ENCODE measurements at regions not wholly inside any gene's neighbourhood (a gene's known extent, or its start where the extent isn't known, plus 50 kb on each side); places are given as distances from the start of the nearest gene placed in this dataset.

- TF ChIP-seq, protein P1, sequence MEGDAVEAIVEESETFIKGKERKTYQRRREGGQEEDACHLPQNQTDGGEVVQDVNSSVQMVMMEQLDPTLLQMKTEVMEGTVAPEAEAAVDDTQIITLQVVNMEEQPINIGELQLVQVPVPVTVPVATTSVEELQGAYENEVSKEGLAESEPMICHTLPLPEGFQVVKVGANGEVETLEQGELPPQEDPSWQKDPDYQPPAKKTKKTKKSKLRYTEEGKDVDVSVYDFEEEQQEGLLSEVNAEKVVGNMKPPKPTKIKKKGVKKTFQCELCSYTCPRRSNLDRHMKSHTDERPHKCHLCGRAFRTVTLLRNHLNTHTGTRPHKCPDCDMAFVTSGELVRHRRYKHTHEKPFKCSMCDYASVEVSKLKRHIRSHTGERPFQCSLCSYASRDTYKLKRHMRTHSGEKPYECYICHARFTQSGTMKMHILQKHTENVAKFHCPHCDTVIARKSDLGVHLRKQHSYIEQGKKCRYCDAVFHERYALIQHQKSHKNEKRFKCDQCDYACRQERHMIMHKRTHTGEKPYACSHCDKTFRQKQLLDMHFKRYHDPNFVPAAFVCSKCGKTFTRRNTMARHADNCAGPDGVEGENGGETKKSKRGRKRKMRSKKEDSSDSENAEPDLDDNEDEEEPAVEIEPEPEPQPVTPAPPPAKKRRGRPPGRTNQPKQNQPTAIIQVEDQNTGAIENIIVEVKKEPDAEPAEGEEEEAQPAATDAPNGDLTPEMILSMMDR (IDR thresholded peaks at IDR 0.05; ENCODE audit: poor library complexity, severe bottlenecking) = no peak
- Histone ChIP-seq H3K9me3 (ENCODE audit: severe bottlenecking) (no peaks in the 10 kb centered on the region), H3K36me3 (ENCODE audit: low read depth) (no peaks in the 10 kb centered on the region), H3K4me1 (ENCODE audit: insufficient read depth, poor library complexity, severe bottlenecking) (no peaks in the 10 kb centered on the region), H3K27ac (ENCODE audit: poor library complexity, severe bottlenecking) (no peak overlapping the region), H3K4me3 (ENCODE audit: severe bottlenecking) (no peak overlapping the region), H3K27me3 (ENCODE audit: insufficient read depth, poor library complexity, severe bottlenecking) (no peaks in the 10 kb centered on the region)
- no peak for ATAC-seq (ENCODE audit: low read depth)
- no peak for DNase-seq (ENCODE audit: low spot score)
These were observed 161.8 kb upstream of the DTNA start for GRCh38 chr18:34548120-34548972.

DNA sequence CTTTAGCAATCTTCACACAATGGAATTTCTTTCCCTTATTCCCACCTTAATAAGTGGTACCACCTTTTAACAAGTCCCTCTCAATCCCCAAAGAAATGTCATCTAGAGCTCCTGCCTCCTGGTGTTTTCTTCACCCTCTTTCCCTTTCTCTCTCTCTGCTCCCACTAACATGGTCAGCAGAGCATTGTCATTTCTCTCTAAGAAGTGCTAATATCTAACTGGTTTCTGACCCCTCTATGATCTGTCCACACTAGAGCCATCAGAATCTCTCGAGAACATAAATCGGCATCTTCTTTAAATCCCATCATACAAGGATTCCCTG is 161.2 kb upstream of the DTNA start:
- DNase-seq (ENCODE audit: low spot score) (no peak), ATAC-seq (ENCODE audit: low read depth) (no peak)
- H3K9me3 ChIP-seq (ENCODE audit: severe bottlenecking) = no peaks in the 10 kb centered on the region
- H3K36me3 ChIP-seq (ENCODE audit: low read depth) = no peaks in the 10 kb centered on the region
- no peak overlapping the region for H3K27ac ChIP-seq (ENCODE audit: poor library complexity, severe bottlenecking)
- no peaks in the 10 kb centered on the region for H3K27me3 ChIP-seq (ENCODE audit: insufficient read depth, poor library complexity, severe bottlenecking)
- TF ChIP-seq, protein P1 (IDR thresholded peaks at IDR 0.05; ENCODE audit: poor library complexity, severe bottlenecking) = no peak
- H3K4me1 ChIP-seq (ENCODE audit: insufficient read depth, poor library complexity, severe bottlenecking) = no peaks in the 10 kb centered on the region
- no peak overlapping the region for H3K4me3 ChIP-seq (ENCODE audit: severe bottlenecking)

DNA sequence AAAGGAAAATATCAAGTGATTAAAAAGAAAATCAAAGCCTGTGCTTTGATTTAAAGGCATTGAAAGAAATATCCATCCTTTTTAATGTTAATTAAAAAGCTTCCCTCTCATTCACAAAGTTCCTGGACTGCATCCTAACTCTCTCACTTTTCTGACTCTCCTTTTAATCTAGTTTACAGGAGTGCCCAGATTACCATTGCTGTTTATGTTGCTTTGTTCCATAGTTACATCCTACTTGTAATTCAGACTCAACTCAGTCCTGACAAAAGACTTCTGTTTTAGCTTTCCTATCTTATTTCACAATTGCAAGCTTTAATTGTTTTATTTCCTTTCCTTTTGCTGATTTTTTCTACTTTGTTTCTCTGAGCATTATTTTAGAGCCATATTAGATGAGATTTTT is 160.7 kb upstream of the DTNA start:
- ATAC-seq (ENCODE audit: low read depth) (no peak), DNase-seq (ENCODE audit: low spot score) (no peak)
- Histone ChIP-seq H3K27ac (ENCODE audit: poor library complexity, severe bottlenecking) (no peak overlapping the region), H3K4me1 (ENCODE audit: insufficient read depth, poor library complexity, severe bottlenecking) (no peaks in the 10 kb centered on the region), H3K4me3 (ENCODE audit: severe bottlenecking) (no peak overlapping the region), H3K36me3 (ENCODE audit: low read depth) (no peaks in the 10 kb centered on the region), H3K27me3 (ENCODE audit: insufficient read depth, poor library complexity, severe bottlenecking) (no peaks in the 10 kb centered on the region), H3K9me3 (ENCODE audit: severe bottlenecking) (no peaks in the 10 kb centered on the region)
- TF ChIP-seq, protein P1 (IDR thresholded peaks at IDR 0.05; ENCODE audit: poor library complexity, severe bottlenecking) = no peak

DNA sequence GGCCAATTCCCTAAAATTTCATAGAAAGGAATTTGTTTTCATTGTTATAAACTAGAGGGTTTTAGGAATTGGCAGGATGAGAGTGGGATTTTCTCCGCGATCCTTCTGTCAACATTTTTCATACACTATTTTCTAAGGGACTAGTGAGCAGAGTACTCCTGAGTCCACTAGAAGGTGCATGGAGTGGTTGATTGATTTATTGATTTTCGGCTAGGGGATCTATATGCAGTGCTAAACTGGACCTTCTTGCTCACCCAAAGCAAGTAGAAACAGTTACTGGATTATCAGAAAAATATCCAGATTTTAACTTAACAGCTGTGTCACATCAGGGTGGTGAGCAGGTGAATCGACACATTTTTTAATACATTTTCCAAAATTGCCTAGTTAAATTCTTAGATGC is 159.9 kb upstream of the DTNA start:
- Histone ChIP-seq H3K27me3 (ENCODE audit: insufficient read depth, poor library complexity, severe bottlenecking) (no peaks in the 10 kb centered on the region), H3K9me3 (ENCODE audit: severe bottlenecking) (no peaks in the 10 kb centered on the region), H3K4me1 (ENCODE audit: insufficient read depth, poor library complexity, severe bottlenecking) (no peaks in the 10 kb centered on the region), H3K27ac (ENCODE audit: poor library complexity, severe bottlenecking) (no peak overlapping the region), H3K4me3 (ENCODE audit: severe bottlenecking) (no peak overlapping the region), H3K36me3 (ENCODE audit: low read depth) (no peaks in the 10 kb centered on the region)
- TF ChIP-seq, protein P1 (IDR thresholded peaks at IDR 0.05; ENCODE audit: poor library complexity, severe bottlenecking) = no peak
- ATAC-seq (ENCODE audit: low read depth) (no peak), DNase-seq (ENCODE audit: low spot score) (no peak)

GRCh38 chr18:34550902-34551301 is 159.2 kb upstream of the DTNA start:
- TF ChIP-seq, protein P1 (IDR thresholded peaks at IDR 0.05; ENCODE audit: poor library complexity, severe bottlenecking) = no peak
- no peak overlapping the region for H3K27ac ChIP-seq (ENCODE audit: poor library complexity, severe bottlenecking)
- H3K27me3 ChIP-seq (ENCODE audit: insufficient read depth, poor library complexity, severe bottlenecking) = no peaks in the 10 kb centered on the region
- ATAC-seq (ENCODE audit: low read depth) (no peak), DNase-seq (ENCODE audit: low spot score) (no peak)
- H3K4me3 ChIP-seq (ENCODE audit: severe bottlenecking) = no peak overlapping the region
- no peaks in the 10 kb centered on the region for H3K4me1 ChIP-seq (ENCODE audit: insufficient read depth, poor library complexity, severe bottlenecking)
- no peaks in the 10 kb centered on the region for H3K9me3 ChIP-seq (ENCODE audit: severe bottlenecking)
- no peaks in the 10 kb centered on the region for H3K36me3 ChIP-seq (ENCODE audit: low read depth)
